Type B pancreatic cell (in vitro differentiated cells): ENCODE measurements at regions not wholly inside any gene's neighbourhood (a gene's known extent, or its start where the extent isn't known, plus 50 kb on each side); places are given as distances from the start of the nearest gene placed in this dataset.
"Not testable (repeated sequence)": the region's sequence is repeated elsewhere in the genome, so short reads cannot be mapped to it uniquely, and the experiment has no call there.

Experiments
- DNase-seq: peaks from one replicate; pipeline ENCODE4 v3.0.0; 2021; ENCODE audit warnings: mixed read lengths; ENCODE audit not compliant: unreplicated experiment; ENCODE audit errors: extremely low spot score
- H3K27ac Mint-ChIP-seq: 2 replicates; pipeline ENCODE4 v1.8.0; 2021; ENCODE audit warnings: mild to moderate bottlenecking, mixed read lengths
- H3K27me3 Mint-ChIP-seq: 2 replicates; pipeline ENCODE4 v1.8.0; 2021; ENCODE audit warnings: mixed read lengths
- H3K36me3 Mint-ChIP-seq: 2 replicates; pipeline ENCODE4 v1.8.0; 2021; ENCODE audit warnings: mixed read lengths
- H3K4me1 Mint-ChIP-seq: one replicate; pipeline ENCODE4 v1.8.0; 2021; ENCODE audit warnings: mixed read lengths; ENCODE audit not compliant: unreplicated experiment
- H3K4me3 Mint-ChIP-seq: 2 replicates; pipeline ENCODE4 v1.8.0; 2021; ENCODE audit warnings: mild to moderate bottlenecking, mixed read lengths
- H3K9me3 Mint-ChIP-seq: 2 replicates; pipeline ENCODE4 v1.8.0; 2021; ENCODE audit warnings: mixed read lengths
- CTCF ChIP-seq: fragments of 200-600 bp; sonication (generic); conservative IDR thresholded peaks from 2 replicates; pipeline ENCODE4 v1.5.0; 2021; ENCODE audit warnings: antibody characterized with exemption, mild to moderate bottlenecking

GRCh38 chr21:27557356-27557755 lies 590.5 kb upstream of the ADAMTS5 start:
- no peak for DNase-seq
- Mint-ChIP-seq H3K27ac (no peak overlapping the region), H3K36me3 (peaks cover 5% of the 10 kb centered on the region), H3K9me3 (peaks cover 8% of the 10 kb centered on the region), H3K4me1 (no peaks in the 10 kb centered on the region), H3K27me3 (no peaks in the 10 kb centered on the region), H3K4me3 (no peak overlapping the region)
- no peak for TF ChIP-seq CTCF

GRCh38 chr21:27555996-27556395 lies 589.1 kb upstream of the ADAMTS5 start:
- Mint-ChIP-seq H3K27me3 (no peaks in the 10 kb centered on the region), H3K27ac (no peak overlapping the region), H3K36me3 (peaks cover 5% of the 10 kb centered on the region), H3K9me3 (peaks cover 14% of the 10 kb centered on the region), H3K4me3 (no peak overlapping the region), H3K4me1 (no peaks in the 10 kb centered on the region)
- no peak for DNase-seq
- no peak for TF ChIP-seq CTCF

GRCh38 chr21:27550287-27550686 lies 583.4 kb upstream of the ADAMTS5 start:
- Mint-ChIP-seq H3K36me3 (peaks cover 5% of the 10 kb centered on the region), H3K4me1 (no peaks in the 10 kb centered on the region), H3K27me3 (no peaks in the 10 kb centered on the region), H3K9me3 (peaks cover 14% of the 10 kb centered on the region), H3K27ac (no peak overlapping the region), H3K4me3 (no peak overlapping the region)
- no peak for TF ChIP-seq CTCF
- no peak for DNase-seq

GRCh38 chr21:27548486-27548885 lies 581.6 kb upstream of the ADAMTS5 start:
- Mint-ChIP-seq H3K27me3 (no peaks in the 10 kb centered on the region), H3K9me3 (peaks cover 14% of the 10 kb centered on the region), H3K4me1 (no peaks in the 10 kb centered on the region), H3K4me3 (no peak overlapping the region), H3K36me3 (peaks cover 5% of the 10 kb centered on the region), H3K27ac (no peak overlapping the region)
- no peak for TF ChIP-seq CTCF
- DNase-seq: no peak

- H3K9me3 Mint-ChIP-seq: no peaks in the 10 kb centered on the region
- H3K36me3 Mint-ChIP-seq: no peaks in the 10 kb centered on the region
- H3K4me1 Mint-ChIP-seq: no peaks in the 10 kb centered on the region
- no peaks in the 10 kb centered on the region for H3K27me3 Mint-ChIP-seq
- no peak for DNase-seq
- no peak for TF ChIP-seq CTCF
- no peak overlapping the region for H3K4me3 Mint-ChIP-seq
- no peak overlapping the region for H3K27ac Mint-ChIP-seq
Measured at GRCh38 chr21:27545754-27546349, 579.0 kb upstream of the ADAMTS5 start.

- not testable (repeated sequence) for H3K4me1 Mint-ChIP-seq, H3K9me3 Mint-ChIP-seq, H3K27ac Mint-ChIP-seq, H3K4me3 Mint-ChIP-seq, DNase-seq, H3K27me3 Mint-ChIP-seq, H3K36me3 Mint-ChIP-seq
Measured at GRCh38 chr21:27542126-27542525, 575.2 kb upstream of the ADAMTS5 start.
